GM12865 (cell line): ENCODE measurements at regions not wholly inside any gene's neighbourhood (a gene's known extent, or its start where the extent isn't known, plus 50 kb on each side); places are given as distances from the start of the nearest gene placed in this dataset.

Experiments used
- DNase-seq: peaks from one replicate; pipeline ENCODE4 v3.0.0; 2010; ENCODE audit warnings: low read depth
- H3K4me3 ChIP-seq: 2 replicates; pipeline ENCODE4 v1.5.1; 2011; ENCODE audit warnings: mild to moderate bottlenecking, low read depth, low read length, control low read depth
- CTCF ChIP-seq: IDR thresholded peaks from 2 replicates; pipeline ENCODE4 v1.5.1; 2011; ENCODE audit warnings: low read length, control low read depth, low read depth, inconsistent platforms; ENCODE audit not compliant: insufficient read depth; ENCODE audit errors: missing control alignments

- DNase-seq = no peak
These were observed 307.5 kb upstream of the REG3G start for GRCh38 chr2:78718024-78718423.

GRCh38 chr2:78718473-78718872, 307.0 kb upstream of the REG3G start:
- H3K4me3 ChIP-seq = no peak overlapping the region
- DNase-seq = no peak
- TF ChIP-seq CTCF = no peak

More at GRCh38 chr2:78718024-78718423, 307.5 kb upstream of the REG3G start:
- no peak overlapping the region for H3K4me3 ChIP-seq
- TF ChIP-seq CTCF = no peak

- no peak for DNase-seq
- H3K4me3 ChIP-seq = no peak overlapping the region
- TF ChIP-seq CTCF = no peak
These were observed 304.0 kb upstream of the REG3G start for GRCh38 chr2:78721355-78722033.

- TF ChIP-seq CTCF = no peak
- H3K4me3 ChIP-seq = no peak overlapping the region
- DNase-seq = no peak
These were observed 291.3 kb upstream of the REG3G start for GRCh38 chr2:78734221-78734620.

- no peak for DNase-seq
- H3K4me3 ChIP-seq = no peak overlapping the region
- no peak for TF ChIP-seq CTCF
These were observed 286.2 kb upstream of the REG3G start for GRCh38 chr2:78739282-78739681.

- TF ChIP-seq CTCF = no peak
- DNase-seq = no peak
- H3K4me3 ChIP-seq = no peak overlapping the region
These were observed 275.9 kb upstream of the REG3G start for GRCh38 chr2:78749638-78750037.

GRCh38 chr2:78750219-78750618, 275.3 kb upstream of the REG3G start:
- no peak for TF ChIP-seq CTCF
- DNase-seq = no peak
- no peak overlapping the region for H3K4me3 ChIP-seq
